HG03108 (cell line): ENCODE measurements at regions not wholly inside any gene's neighbourhood (a gene's known extent, or its start where the extent isn't known, plus 50 kb on each side); places are given as distances from the start of the nearest gene placed in this dataset.

ENCODE experiments used
- ATAC-seq: cut with Tn5 transposase; IDR thresholded peaks from one replicate; pipeline ENCODE4 v1.9.1; 2021; ENCODE audit warnings: moderate library complexity; ENCODE audit not compliant: unreplicated experiment

GRCh38 chr10:113219446-113219845 is 269.4 kb downstream of the TCF7L2 start:
- ATAC-seq, result no peak

GRCh38 chr10:113221756-113222168 is 271.7 kb downstream of the TCF7L2 start:
- ATAC-seq, result no peak

GRCh38 chr10:113222207-113222606 is 272.2 kb downstream of the TCF7L2 start:
- no peak for ATAC-seq

- ATAC-seq, result no peak
These were observed 275.3 kb downstream of the TCF7L2 start for GRCh38 chr10:113225364-113225763.

- no peak for ATAC-seq
These were observed 275.9 kb downstream of the TCF7L2 start for GRCh38 chr10:113225903-113226302.

- no peak for ATAC-seq
These were observed 276.4 kb downstream of the TCF7L2 start for GRCh38 chr10:113226399-113226798.

GRCh38 chr10:113226831-113227445 is 276.9 kb downstream of the TCF7L2 start:
- no peak for ATAC-seq

GRCh38 chr10:113228530-113228929 is 278.5 kb downstream of the TCF7L2 start:
- ATAC-seq, result no peak

GRCh38 chr10:113230011-113230610 is 280.1 kb downstream of the TCF7L2 start:
- ATAC-seq, result no peak

GRCh38 chr10:113232928-113233511 is 283.0 kb downstream of the TCF7L2 start:
- no peak for ATAC-seq

- ATAC-seq, result no peak
These were observed 284.4 kb downstream of the TCF7L2 start for GRCh38 chr10:113234481-113234880.

- no peak for ATAC-seq
These were observed 285.5 kb downstream of the TCF7L2 start for GRCh38 chr10:113235508-113235907.

- no peak for ATAC-seq
These were observed 287.0 kb downstream of the TCF7L2 start for GRCh38 chr10:113236998-113237397.

GRCh38 chr10:113239566-113240350 is 289.7 kb downstream of the TCF7L2 start:
- no peak for ATAC-seq

GRCh38 chr10:113240736-113241135 is 290.7 kb downstream of the TCF7L2 start:
- no peak for ATAC-seq

- no peak for ATAC-seq
These were observed 291.7 kb downstream of the TCF7L2 start for GRCh38 chr10:113241599-113242360.

- ATAC-seq, result no peak
These were observed 293.3 kb downstream of the TCF7L2 start for GRCh38 chr10:113243311-113243710.

- ATAC-seq, result no peak
These were observed 294.7 kb downstream of the TCF7L2 start for GRCh38 chr10:113244750-113245149.

GRCh38 chr10:113245286-113245685 is 295.2 kb downstream of the TCF7L2 start:
- no peak for ATAC-seq

GRCh38 chr10:113247050-113247449 is 297.0 kb downstream of the TCF7L2 start:
- no peak for ATAC-seq
